Colonic mucosa (tissue), 4 donors: ENCODE measurements at regions not wholly inside any gene's neighbourhood (a gene's known extent, or its start where the extent isn't known, plus 50 kb on each side); places are given as distances from the start of the nearest gene placed in this dataset.

Source experiments
- DNase-seq: peaks from one replicate; pipeline ENCODE4 v3.0.0-alpha.2; 2020
- H3K27ac ChIP-seq: fragments of 200-600 bp; one replicate; pipeline ENCODE4 v1.8.0; 2021
- H3K27me3 ChIP-seq: fragments of 200-600 bp; one replicate; pipeline ENCODE4 v1.8.0; 2021
- H3K36me3 ChIP-seq: fragments of 200-600 bp; one replicate; pipeline ENCODE4 v1.8.0; 2021
- H3K4me1 ChIP-seq: fragments of 200-600 bp; one replicate; pipeline ENCODE4 v1.8.0; 2021; ENCODE audit warnings: mild to moderate bottlenecking
- H3K4me3 ChIP-seq: fragments of 200-600 bp; one replicate; pipeline ENCODE4 v1.8.0; 2021
- H3K9ac ChIP-seq, 2 donors: one replicate each; pipeline ENCODE4 v1.7.0; 2013; ENCODE audit warnings: control low read depth in 2 of 2, low read depth in 2 of 2, low read length in 2 of 2
- H3K9me3 ChIP-seq: fragments of 200-600 bp; one replicate; pipeline ENCODE4 v1.8.0; 2021
- intact Hi-C: fragments of 100-400 bp; cut with DNase I; formaldehyde crosslinking; loops from one replicate; pipeline ENCODE4 v1.14.1; 2022
- TF ChIP-seq, protein P1 (sequence below): fragments of 200-600 bp; IDR thresholded peaks from one replicate; pipeline ENCODE4 v1.8.0; 2022; ENCODE audit warnings: antibody characterized with exemption, mild to moderate bottlenecking
- donor health status: healthy.
- donor health status: DM: no; HTN: no; CAD: no.
- donor health status: DM: no; HTN: no; CAD: no.

DNA sequence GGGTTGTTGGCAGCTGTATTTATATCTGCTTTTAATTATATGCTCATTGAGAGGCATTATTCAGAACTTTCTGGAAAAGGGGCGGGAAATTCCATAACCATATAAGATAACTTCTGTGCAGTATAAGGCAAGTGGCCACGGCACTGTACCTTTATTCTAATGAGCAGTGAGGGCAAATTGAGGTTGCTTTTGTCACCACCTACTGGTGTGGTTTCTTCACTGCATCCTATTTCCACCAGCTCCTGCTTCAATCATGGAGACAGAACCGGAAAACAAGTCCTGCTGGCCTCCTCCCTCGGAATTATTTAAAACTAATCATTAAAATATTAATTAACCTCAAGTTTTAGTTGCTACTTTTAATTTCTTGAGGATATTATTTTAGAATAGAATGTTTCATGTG lies 759.4 kb downstream of the CBLN2 start:
- H3K36me3 ChIP-seq: no peaks in the 10 kb centered on the region
- intact Hi-C loops: no loop called here
- DNase-seq: peak; percentile 20
- no peak overlapping the region for H3K9ac ChIP-seq
- TF ChIP-seq, protein P1, sequence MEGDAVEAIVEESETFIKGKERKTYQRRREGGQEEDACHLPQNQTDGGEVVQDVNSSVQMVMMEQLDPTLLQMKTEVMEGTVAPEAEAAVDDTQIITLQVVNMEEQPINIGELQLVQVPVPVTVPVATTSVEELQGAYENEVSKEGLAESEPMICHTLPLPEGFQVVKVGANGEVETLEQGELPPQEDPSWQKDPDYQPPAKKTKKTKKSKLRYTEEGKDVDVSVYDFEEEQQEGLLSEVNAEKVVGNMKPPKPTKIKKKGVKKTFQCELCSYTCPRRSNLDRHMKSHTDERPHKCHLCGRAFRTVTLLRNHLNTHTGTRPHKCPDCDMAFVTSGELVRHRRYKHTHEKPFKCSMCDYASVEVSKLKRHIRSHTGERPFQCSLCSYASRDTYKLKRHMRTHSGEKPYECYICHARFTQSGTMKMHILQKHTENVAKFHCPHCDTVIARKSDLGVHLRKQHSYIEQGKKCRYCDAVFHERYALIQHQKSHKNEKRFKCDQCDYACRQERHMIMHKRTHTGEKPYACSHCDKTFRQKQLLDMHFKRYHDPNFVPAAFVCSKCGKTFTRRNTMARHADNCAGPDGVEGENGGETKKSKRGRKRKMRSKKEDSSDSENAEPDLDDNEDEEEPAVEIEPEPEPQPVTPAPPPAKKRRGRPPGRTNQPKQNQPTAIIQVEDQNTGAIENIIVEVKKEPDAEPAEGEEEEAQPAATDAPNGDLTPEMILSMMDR: peak; percentile 18
- H3K4me3 ChIP-seq: no peak overlapping the region
- H3K9me3 ChIP-seq: no peaks in the 10 kb centered on the region
- no peaks in the 10 kb centered on the region for H3K27me3 ChIP-seq
- H3K27ac ChIP-seq: no peak overlapping the region
- no peaks in the 10 kb centered on the region for H3K4me1 ChIP-seq

GRCh38 chr18:71760541-71760940 lies 783.6 kb downstream of the CBLN2 start:
- H3K4me3 ChIP-seq: no peak overlapping the region
- H3K9me3 ChIP-seq: no peaks in the 10 kb centered on the region
- H3K27ac ChIP-seq: no peak overlapping the region
- no peak overlapping the region for H3K9ac ChIP-seq
- intact Hi-C loops: no loop called here
- no peaks in the 10 kb centered on the region for H3K27me3 ChIP-seq
- no peaks in the 10 kb centered on the region for H3K36me3 ChIP-seq
- no peak for DNase-seq
- TF ChIP-seq, protein P1: no peak
- no peaks in the 10 kb centered on the region for H3K4me1 ChIP-seq

- intact Hi-C loops: no loop called here
- no peak overlapping the region for H3K4me3 ChIP-seq
- TF ChIP-seq, protein P1: no peak
Measured at GRCh38 chr18:71754246-71754645, 789.9 kb downstream of the CBLN2 start.

DNA sequence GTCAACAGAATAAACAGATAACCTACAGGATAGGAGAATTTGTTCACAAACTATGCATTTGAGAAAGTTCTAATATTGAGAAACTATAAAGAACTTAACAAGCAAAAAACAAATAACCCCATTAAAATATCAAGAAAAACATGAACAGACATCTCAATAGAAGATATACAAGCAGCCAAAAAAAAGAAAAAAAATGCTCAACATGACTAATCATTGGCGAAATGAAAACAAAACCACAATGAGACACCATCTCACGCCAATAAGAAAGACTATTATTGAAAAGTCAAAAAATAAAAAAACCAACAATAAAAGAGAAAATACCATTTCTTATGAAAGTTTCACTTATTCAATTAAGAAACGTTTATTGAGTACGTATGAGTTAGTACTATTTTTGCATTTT lies 800.5 kb downstream of the CBLN2 start:
- no peak overlapping the region for H3K4me3 ChIP-seq
- intact Hi-C loops: no loop called here
- H3K4me1 ChIP-seq: no peaks in the 10 kb centered on the region
- no peaks in the 10 kb centered on the region for H3K27me3 ChIP-seq
- no peak for DNase-seq
- H3K27ac ChIP-seq: no peak overlapping the region
- TF ChIP-seq, protein P1: no peak
- H3K9ac ChIP-seq: no peak overlapping the region
- no peaks in the 10 kb centered on the region for H3K9me3 ChIP-seq
- no peaks in the 10 kb centered on the region for H3K36me3 ChIP-seq

More at GRCh38 chr18:71754246-71754645, 789.9 kb downstream of the CBLN2 start:
- Histone ChIP-seq H3K27me3 (no peaks in the 10 kb centered on the region), H3K4me1 (no peaks in the 10 kb centered on the region), H3K27ac (no peak overlapping the region), H3K9me3 (no peaks in the 10 kb centered on the region), H3K9ac (no peak overlapping the region), H3K36me3 (no peaks in the 10 kb centered on the region)
- DNase-seq: no peak

DNA sequence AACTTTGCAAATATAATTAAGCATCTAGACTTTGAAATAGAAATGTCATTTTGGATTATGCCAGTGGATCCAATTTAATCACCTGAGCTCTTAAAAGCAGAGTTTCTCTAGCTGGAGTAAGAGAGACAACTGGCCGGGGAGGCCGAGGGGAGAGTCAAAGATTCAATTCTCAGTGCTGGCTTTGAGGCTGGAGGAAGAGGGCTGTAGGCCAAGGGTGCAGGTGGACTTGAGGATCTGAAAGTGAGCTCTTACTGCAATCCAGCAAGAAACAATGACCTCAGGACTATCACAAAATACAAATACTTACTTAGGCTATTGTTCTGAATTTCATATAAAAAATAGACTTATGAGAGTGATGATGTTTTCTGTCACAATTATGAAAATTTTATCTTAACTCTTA lies 814.5 kb downstream of the CBLN2 start:
- no peak overlapping the region for H3K4me3 ChIP-seq
- intact Hi-C loops: no loop called here
- TF ChIP-seq, protein P1: no peak
- no peaks in the 10 kb centered on the region for H3K9me3 ChIP-seq
- no peak overlapping the region for H3K9ac ChIP-seq
- DNase-seq: no peak
- H3K4me1 ChIP-seq: no peaks in the 10 kb centered on the region
- no peak overlapping the region for H3K27ac ChIP-seq
- no peaks in the 10 kb centered on the region for H3K36me3 ChIP-seq
- no peaks in the 10 kb centered on the region for H3K27me3 ChIP-seq

DNA sequence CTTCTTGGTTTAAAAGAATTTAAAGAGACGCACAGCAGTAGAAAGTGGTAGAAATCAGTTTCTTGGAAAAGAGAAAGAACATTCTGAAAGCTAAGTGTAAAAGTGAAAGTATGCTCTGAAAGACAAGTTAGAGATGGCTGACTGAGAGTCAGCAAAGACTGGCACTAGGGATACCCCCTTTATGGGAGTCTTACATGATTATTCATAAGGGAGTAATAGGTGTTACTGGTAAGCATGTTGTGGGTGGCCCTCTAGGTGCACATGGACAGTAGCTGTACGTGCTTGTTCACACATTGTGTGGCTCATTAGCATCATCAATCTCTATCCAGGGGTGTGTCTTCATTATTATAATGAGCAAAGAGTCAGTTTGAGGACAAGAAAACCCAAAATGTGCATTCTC lies 816.2 kb downstream of the CBLN2 start:
- Histone ChIP-seq H3K4me3 (no peak overlapping the region), H3K27me3 (no peaks in the 10 kb centered on the region), H3K9me3 (no peaks in the 10 kb centered on the region), H3K36me3 (no peaks in the 10 kb centered on the region), H3K4me1 (no peaks in the 10 kb centered on the region), H3K27ac (no peak overlapping the region), H3K9ac (no peak overlapping the region)
- intact Hi-C loops: no loop called here
- no peak for DNase-seq
- TF ChIP-seq, protein P1: no peak
